ENCODE measurements at regions not wholly inside any gene's neighbourhood (a gene's known extent, or its start where the extent isn't known, plus 50 kb on each side); places are given as distances from the start of the nearest gene placed in this dataset.

DNA sequence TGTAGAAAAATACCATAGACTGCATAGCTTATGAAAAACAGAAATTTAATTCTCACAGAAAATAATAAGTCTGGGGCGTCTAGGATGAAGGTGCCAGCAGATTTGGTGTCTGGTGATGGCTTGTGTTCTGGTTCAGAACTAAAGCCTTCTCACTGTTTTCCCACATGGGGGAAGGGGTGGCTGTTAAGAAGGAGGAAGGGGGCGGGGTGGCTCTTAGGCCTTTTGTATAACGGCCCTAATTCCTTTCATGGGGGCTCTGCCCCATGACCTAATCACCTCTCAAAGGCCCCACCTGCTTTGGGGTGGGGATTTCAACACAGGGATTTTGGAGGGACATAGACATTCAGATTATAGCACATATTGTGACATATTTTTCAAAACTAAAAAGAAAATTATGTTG is 173.2 kb upstream of the TECRL start:
- TF ChIP-seq, protein P1, sequence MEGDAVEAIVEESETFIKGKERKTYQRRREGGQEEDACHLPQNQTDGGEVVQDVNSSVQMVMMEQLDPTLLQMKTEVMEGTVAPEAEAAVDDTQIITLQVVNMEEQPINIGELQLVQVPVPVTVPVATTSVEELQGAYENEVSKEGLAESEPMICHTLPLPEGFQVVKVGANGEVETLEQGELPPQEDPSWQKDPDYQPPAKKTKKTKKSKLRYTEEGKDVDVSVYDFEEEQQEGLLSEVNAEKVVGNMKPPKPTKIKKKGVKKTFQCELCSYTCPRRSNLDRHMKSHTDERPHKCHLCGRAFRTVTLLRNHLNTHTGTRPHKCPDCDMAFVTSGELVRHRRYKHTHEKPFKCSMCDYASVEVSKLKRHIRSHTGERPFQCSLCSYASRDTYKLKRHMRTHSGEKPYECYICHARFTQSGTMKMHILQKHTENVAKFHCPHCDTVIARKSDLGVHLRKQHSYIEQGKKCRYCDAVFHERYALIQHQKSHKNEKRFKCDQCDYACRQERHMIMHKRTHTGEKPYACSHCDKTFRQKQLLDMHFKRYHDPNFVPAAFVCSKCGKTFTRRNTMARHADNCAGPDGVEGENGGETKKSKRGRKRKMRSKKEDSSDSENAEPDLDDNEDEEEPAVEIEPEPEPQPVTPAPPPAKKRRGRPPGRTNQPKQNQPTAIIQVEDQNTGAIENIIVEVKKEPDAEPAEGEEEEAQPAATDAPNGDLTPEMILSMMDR (IDR thresholded peaks at IDR 0.05; ENCODE audit: borderline replicate concordance, extremely low read depth, low read length, poor library complexity, severe bottlenecking), result no peak
- no peak for TF ChIP-seq EZH2 (IDR thresholded peaks at IDR 0.05; ENCODE audit: borderline replicate concordance, low read depth, low read length, severe bottlenecking)
